ENCODE measurements at regions not wholly inside any gene's neighbourhood (a gene's known extent, or its start where the extent isn't known, plus 50 kb on each side); places are given as distances from the start of the nearest gene placed in this dataset.

GRCh38 chr6:54050750-54051149, 60.5 kb upstream of the MLIP start:
- TF ChIP-seq RXRA (IDR thresholded peaks at IDR 0.05; ENCODE audit: insufficient read depth, low read depth, low read length): no peak
- TF ChIP-seq EP300 (IDR thresholded peaks at IDR 0.05; ENCODE audit: borderline replicate concordance in 1 of 2, low read depth in 2 of 2, low read length in 2 of 2): no peak
- no peak for TF ChIP-seq POLR2A (IDR thresholded peaks at IDR 0.05; ENCODE audit: control extremely low read depth in 1 of 2, low read depth in 2 of 2, low read length in 2 of 2)
- TF ChIP-seq CEBPB (IDR thresholded peaks at IDR 0.05; ENCODE audit: low read depth, low read length): no peak
- TF ChIP-seq CTCF (IDR thresholded peaks at IDR 0.05; ENCODE audit: control extremely low read depth in 1 of 3, insufficient read depth in 1 of 3, low read depth in 1 of 3, low read length in 3 of 3): no peak

Measured in H1 (cell line).